Astrocyte of the cerebellum (primary cell): ENCODE measurements at regions not wholly inside any gene's neighbourhood (a gene's known extent, or its start where the extent isn't known, plus 50 kb on each side); places are given as distances from the start of the nearest gene placed in this dataset.

Experiments used
- DNase-seq: peaks from one replicate; pipeline ENCODE4 v3.0.0-alpha.2; 2011; ENCODE audit warnings: low read depth
- H3K4me3 ChIP-seq: 2 replicates; pipeline ENCODE4 v1.5.1; 2011; ENCODE audit warnings: mild to moderate bottlenecking, low read depth, low read length, moderate library complexity
- in situ Hi-C: cut with HindIII; loops from 2 replicates; pipeline ENCODE4 v1.10.0; 2017; ENCODE audit warnings: low sequenced_read_pairs
- TF ChIP-seq, protein P1 (sequence below): IDR thresholded peaks from 2 replicates; pipeline ENCODE4 v1.5.1; 2012; ENCODE audit warnings: low read length, low read depth, moderate library complexity, mild to moderate bottlenecking; ENCODE audit errors: missing control alignments

DNA sequence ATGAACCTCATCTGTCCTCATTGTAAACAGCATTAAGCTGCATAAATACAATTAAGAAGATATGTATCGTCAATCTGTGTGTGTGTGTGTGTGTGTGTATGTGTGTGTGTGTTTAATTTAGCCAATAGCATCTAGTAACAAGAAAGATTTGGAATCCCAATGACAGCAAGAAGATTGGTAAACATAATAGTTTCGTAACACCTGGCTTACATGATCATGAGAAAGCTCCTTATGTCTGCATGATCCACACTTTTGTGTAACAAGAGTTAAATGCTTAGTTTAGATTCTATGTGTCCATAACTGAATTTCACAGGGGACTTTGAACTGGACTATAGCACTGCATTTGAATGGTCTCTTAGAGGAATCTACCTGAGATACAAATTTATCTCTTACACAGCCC, 191.0 kb upstream of the BET1 start:
- in situ Hi-C loops = no loop called here
- TF ChIP-seq, protein P1, sequence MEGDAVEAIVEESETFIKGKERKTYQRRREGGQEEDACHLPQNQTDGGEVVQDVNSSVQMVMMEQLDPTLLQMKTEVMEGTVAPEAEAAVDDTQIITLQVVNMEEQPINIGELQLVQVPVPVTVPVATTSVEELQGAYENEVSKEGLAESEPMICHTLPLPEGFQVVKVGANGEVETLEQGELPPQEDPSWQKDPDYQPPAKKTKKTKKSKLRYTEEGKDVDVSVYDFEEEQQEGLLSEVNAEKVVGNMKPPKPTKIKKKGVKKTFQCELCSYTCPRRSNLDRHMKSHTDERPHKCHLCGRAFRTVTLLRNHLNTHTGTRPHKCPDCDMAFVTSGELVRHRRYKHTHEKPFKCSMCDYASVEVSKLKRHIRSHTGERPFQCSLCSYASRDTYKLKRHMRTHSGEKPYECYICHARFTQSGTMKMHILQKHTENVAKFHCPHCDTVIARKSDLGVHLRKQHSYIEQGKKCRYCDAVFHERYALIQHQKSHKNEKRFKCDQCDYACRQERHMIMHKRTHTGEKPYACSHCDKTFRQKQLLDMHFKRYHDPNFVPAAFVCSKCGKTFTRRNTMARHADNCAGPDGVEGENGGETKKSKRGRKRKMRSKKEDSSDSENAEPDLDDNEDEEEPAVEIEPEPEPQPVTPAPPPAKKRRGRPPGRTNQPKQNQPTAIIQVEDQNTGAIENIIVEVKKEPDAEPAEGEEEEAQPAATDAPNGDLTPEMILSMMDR = no peak
- DNase-seq = no peak
- H3K4me3 ChIP-seq = no peak overlapping the region

GRCh38 chr7:94195813-94196212, 191.7 kb upstream of the BET1 start:
- H3K4me3 ChIP-seq = no peak overlapping the region
- in situ Hi-C loops = no loop called here

DNA sequence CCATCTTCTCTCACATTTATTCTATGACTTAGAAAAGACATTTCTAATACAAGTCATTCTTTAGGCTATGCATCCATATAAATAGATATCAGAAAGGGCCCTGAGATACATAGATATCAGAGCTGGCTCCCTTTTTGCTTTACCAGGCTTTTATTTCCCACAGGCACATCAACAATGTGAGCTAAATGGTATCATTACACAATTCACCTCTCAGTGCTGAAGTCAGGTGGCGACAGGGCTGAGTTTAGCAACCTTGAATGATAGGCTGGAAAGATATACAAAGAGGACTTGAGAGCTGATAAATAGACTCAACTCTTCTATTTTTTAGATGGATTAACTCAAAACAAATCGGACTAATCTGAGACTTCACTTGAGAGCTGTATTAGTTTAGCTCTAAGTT, 189.2 kb upstream of the COL1A2 start:
- no peak overlapping the region for H3K4me3 ChIP-seq
- in situ Hi-C loops = no loop called here
- TF ChIP-seq, protein P1 = no peak
- no peak for DNase-seq

More at GRCh38 chr7:94195813-94196212, 191.7 kb upstream of the BET1 start:
- TF ChIP-seq, protein P1 = no peak
- no peak for DNase-seq

DNA sequence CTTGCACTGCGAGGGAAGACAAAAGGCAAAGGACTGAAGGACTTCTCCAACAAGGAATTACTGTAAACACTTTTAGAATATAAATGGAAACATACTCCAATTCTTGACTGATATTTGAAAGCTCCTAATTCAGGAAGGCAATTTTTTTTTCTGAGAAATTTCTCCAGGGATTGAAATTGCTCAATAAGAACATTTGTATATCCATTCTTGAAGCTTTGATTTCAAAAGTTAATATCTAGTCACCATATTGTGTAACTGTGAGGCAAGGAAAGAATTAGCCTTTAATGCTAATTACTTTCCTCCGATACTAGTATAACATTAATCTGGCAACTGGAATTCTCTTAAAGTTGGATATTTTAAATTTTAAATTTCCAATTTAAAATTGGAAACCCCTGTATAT, 188.4 kb upstream of the COL1A2 start:
- no peak overlapping the region for H3K4me3 ChIP-seq
- no peak for DNase-seq
- in situ Hi-C loops = no loop called here
- TF ChIP-seq, protein P1 = no peak

- TF ChIP-seq, protein P1 = no peak
- DNase-seq = no peak
- in situ Hi-C loops = no loop called here
- H3K4me3 ChIP-seq = no peak overlapping the region
Measured at GRCh38 chr7:94212160-94212559, 182.5 kb upstream of the COL1A2 start.

GRCh38 chr7:94216944-94217461, 177.7 kb upstream of the COL1A2 start:
- DNase-seq = no peak
- in situ Hi-C loops = no loop called here
- no peak overlapping the region for H3K4me3 ChIP-seq
- TF ChIP-seq, protein P1 = no peak

GRCh38 chr7:94217766-94218165, 176.9 kb upstream of the COL1A2 start:
- DNase-seq = no peak
- in situ Hi-C loops = no loop called here

More at GRCh38 chr7:94217766-94218165, 176.9 kb upstream of the COL1A2 start:
- TF ChIP-seq, protein P1 = no peak
- H3K4me3 ChIP-seq = no peak overlapping the region
